Endothelial cell of umbilical vein (primary cell): ENCODE measurements at regions not wholly inside any gene's neighbourhood (a gene's known extent, or its start where the extent isn't known, plus 50 kb on each side); places are given as distances from the start of the nearest gene placed in this dataset.
A peak's percentile ranks its signal among the peaks of the same experiment; 100 is the strongest.

Experiments used
- BruUV-seq: library from RNA; stranded (reverse); fragments of 400-500 nt; replicated peaks from 2 replicates; lab custom pipeline; 2021; lab: Mats Ljungman, UMichigan
- CTCF ChIA-PET: fragments of 300-600, 350-600 bp; sonication (Branson Sonifier 250); formaldehyde crosslinking; loops from one replicate; lab custom pipeline; 2021; ENCODE audit warnings: antibody characterized with exemption, inconsistent platforms; lab: Charles Lee
- POLR2A ChIA-PET: fragments of 300-600, 350-600 bp; sonication (Branson Sonifier 250); formaldehyde crosslinking; loops from one replicate; lab custom pipeline; 2021; ENCODE audit warnings: antibody characterized with exemption, inconsistent platforms; lab: Charles Lee
- DNase-seq: peaks from one replicate; pipeline ENCODE4 v3.0.0-alpha.2; 2011; ENCODE audit warnings: low read depth, low spot score
- FAIRE-seq: peaks from 2 replicates; lab custom pipeline; 2011; peaks lifted over from hg19 to GRCh38; lab: Jason Lieb, UNC
- H2AFZ ChIP-seq: 2 replicates; pipeline ENCODE4 v1.6.0; 2012; ENCODE audit warnings: low read depth, low read length, control low read depth, inconsistent platforms
- H3K27ac ChIP-seq: 2 replicates; pipeline ENCODE4 v1.5.1; 2011; ENCODE audit warnings: low read depth, mild to moderate bottlenecking, control low read depth, low read length, moderate library complexity; ENCODE audit not compliant: insufficient read depth
- H3K27me3 ChIP-seq, 2 experiments: 2 replicates each; pipeline versions ENCODE4 v1.6.0 to v1.6.1; 2011; ENCODE audit warnings: low read length in 2 of 2, mixed read lengths in 1 of 2; ENCODE audit not compliant: control insufficient read depth in 2 of 2, insufficient read depth in 2 of 2
- H3K36me3 ChIP-seq, 2 experiments: 2 replicates in 1 of 2; 3 replicates in 1 of 2; pipeline ENCODE4 v1.5.1; 2011; ENCODE audit warnings: low read length in 2 of 2, mild to moderate bottlenecking in 1 of 2, moderate library complexity in 1 of 2; ENCODE audit not compliant: control insufficient read depth in 2 of 2, insufficient read depth in 2 of 2; ENCODE audit errors: extremely low read depth in 1 of 2
- H3K4me1 ChIP-seq: 3 replicates; pipeline ENCODE4 v1.5.1; 2011; ENCODE audit warnings: mild to moderate bottlenecking, low read length; ENCODE audit not compliant: control insufficient read depth, insufficient read depth; ENCODE audit errors: extremely low read depth
- H3K4me2 ChIP-seq: 2 replicates; pipeline ENCODE4 v1.6.1; 2011; ENCODE audit warnings: low read length, control low read depth, mixed read lengths; ENCODE audit not compliant: insufficient read depth
- H3K4me3 ChIP-seq, 3 experiments: fragments of 200-600 bp in 1 of 3; sonication (generic), shearing (Covaris generic) in 1 of 3; replicated peaks in 1 of 3; 2 replicates each; pipeline ENCODE4 v1.5.1; 2011 to 2016; ENCODE audit warnings: control low read depth in 3 of 3, low read length in 3 of 3, mild to moderate bottlenecking in 2 of 3, inconsistent platforms in 1 of 3, low read depth in 1 of 3, moderate library complexity in 1 of 3; ENCODE audit not compliant: insufficient read depth in 1 of 3
- H3K79me2 ChIP-seq: 2 replicates; pipeline ENCODE4 v1.6.0; 2012; ENCODE audit warnings: low read length, inconsistent platforms; ENCODE audit not compliant: control insufficient read depth, insufficient read depth
- H3K9ac ChIP-seq: replicated peaks from 2 replicates; pipeline ENCODE3; 2011; ENCODE audit warnings: low read length, control low read depth; ENCODE audit not compliant: insufficient read depth; ENCODE audit errors: extremely low read depth
- H3K9me1 ChIP-seq: replicated peaks from 3 replicates; pipeline ENCODE4 v1.6.0; 2011; ENCODE audit warnings: mild to moderate bottlenecking, low read length; ENCODE audit not compliant: control insufficient read depth, insufficient read depth; ENCODE audit errors: extremely low read depth
- H3K9me3 ChIP-seq: replicated peaks from 2 replicates; pipeline ENCODE4 v1.5.1; 2012; ENCODE audit warnings: low read length, inconsistent platforms; ENCODE audit not compliant: control insufficient read depth, insufficient read depth
- H4K20me1 ChIP-seq: replicated peaks from 2 replicates; pipeline ENCODE3; 2011; ENCODE audit warnings: mild to moderate bottlenecking, low read length; ENCODE audit not compliant: control insufficient read depth, insufficient read depth; ENCODE audit errors: extremely low read depth
- EZH2 ChIP-seq: IDR thresholded peaks from 2 replicates; pipeline ENCODE4 v1.6.1; 2012; ENCODE audit warnings: borderline replicate concordance, low read depth, mild to moderate bottlenecking, moderate library complexity, low read length, inconsistent platforms; ENCODE audit not compliant: severe bottlenecking
- FOS ChIP-seq: IDR thresholded peaks from 2 replicates; pipeline ENCODE4 v1.6.1; 2011; ENCODE audit warnings: mild to moderate bottlenecking, low read length, moderate library complexity, borderline replicate concordance; ENCODE audit not compliant: insufficient read depth
- GATA2 ChIP-seq: IDR thresholded peaks from 2 replicates; pipeline ENCODE4 v1.7.0; 2011; ENCODE audit warnings: low read depth, mild to moderate bottlenecking, moderate library complexity, mixed read lengths, low read length; ENCODE audit not compliant: insufficient read length, insufficient read depth
- JUN ChIP-seq: IDR thresholded peaks from 2 replicates; pipeline ENCODE4 v1.6.1; 2011; ENCODE audit warnings: borderline replicate concordance, low read depth; ENCODE audit not compliant: insufficient read length, insufficient read depth
- MYC ChIP-seq: IDR thresholded peaks from one replicate; pipeline ENCODE4 v1.6.1; 2011; ENCODE audit warnings: mild to moderate bottlenecking, low read depth, low read length
- POLR2A ChIP-seq: IDR thresholded peaks from 2 replicates; pipeline ENCODE4 v1.6.1; 2012; ENCODE audit warnings: low read depth, mild to moderate bottlenecking, control low read depth, low read length
- POLR2AphosphoS5 ChIP-seq: IDR thresholded peaks from 2 replicates; pipeline ENCODE4 v1.6.1; 2012; ENCODE audit warnings: low read depth, mild to moderate bottlenecking, control low read depth, low read length, moderate library complexity; ENCODE audit not compliant: insufficient read depth
- dilution Hi-C: fragments of 300-500 bp; cut with MboI; formaldehyde crosslinking; loops from one replicate; pipeline ENCODE4 v1.15.0; 2019; ENCODE audit warnings: low sequenced_read_pairs; ENCODE audit not compliant: extremely low pct_ligation_motif_present
- intact Hi-C: fragments of 100-400 bp; cut with micrococcal nuclease; formaldehyde crosslinking; loops from one replicate; pipeline ENCODE4 v1.10.0; 2022
- TF ChIP-seq, protein P1 (sequence below), 2 donors: IDR thresholded peaks; 1 replicate in 1 of 2; 2 replicates in 1 of 2; pipeline ENCODE4 v1.5.1; 2011; ENCODE audit warnings: low read length in 2 of 2, mild to moderate bottlenecking in 2 of 2, moderate library complexity in 2 of 2, control low read depth in 1 of 2, inconsistent platforms in 1 of 2, low read depth in 1 of 2; ENCODE audit not compliant: insufficient read depth in 1 of 2; ENCODE audit errors: extremely low read depth in 1 of 2
- TF ChIP-seq, protein P2 (sequence below): IDR thresholded peaks from 2 replicates; pipeline ENCODE4 v1.6.1; 2011; ENCODE audit not compliant: insufficient read depth, insufficient read length

DNA sequence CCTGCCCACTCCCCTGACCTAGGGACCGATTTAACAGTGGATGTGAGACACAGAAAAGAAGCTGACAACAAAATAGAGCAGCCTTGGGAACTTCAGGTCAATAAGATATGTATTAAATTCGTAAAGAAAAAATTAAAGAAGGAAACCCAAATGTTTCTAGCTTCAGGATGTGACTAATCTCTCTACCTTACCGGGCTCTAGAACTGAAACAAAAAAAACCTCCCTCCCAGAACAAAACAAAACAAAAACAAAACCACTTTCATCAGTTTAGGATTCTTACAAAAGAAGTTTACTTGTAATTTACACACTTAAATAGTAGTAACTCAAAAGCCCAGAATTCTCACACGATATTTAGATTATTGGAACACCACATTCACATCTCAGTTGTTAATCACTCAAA lies 185.8 kb upstream of the RPS6KA3 start:
- Histone ChIP-seq H3K4me3 (no peak overlapping the region), H3K79me2 (no peaks in the 10 kb centered on the region), H3K4me1 (peaks cover 13% of the 10 kb centered on the region), H3K9me1 (no peaks in the 10 kb centered on the region), H3K27ac (no peak overlapping the region), H3K27me3 (no peaks in the 10 kb centered on the region), H2AFZ (no peak overlapping the region), H3K9me3 (no peaks in the 10 kb centered on the region), H4K20me1 (no peaks in the 10 kb centered on the region), H3K9ac (no peak overlapping the region), H3K4me2 (peak overlapping the region; percentile 47), H3K36me3 (no peaks in the 10 kb centered on the region)
- dilution Hi-C loops (no loop called here), intact Hi-C loops (no loop called here)
- BruUV-seq, result no TSS peak
- POLR2A ChIA-PET, result no interaction called here
- CTCF ChIA-PET, result interaction anchor here (0.7 to 0.9 kb wide), 2 partner anchors 199 to 548 kb away, joined by 3 read pairs; no protein-coding TSS in a partner anchor
- no peak for TF ChIP-seq MYC
- no peak for TF ChIP-seq GATA2
- TF ChIP-seq FOS, result no peak
- TF ChIP-seq EZH2, result no peak
- peak; percentile 47 for FAIRE-seq
- no peak for DNase-seq

DNA sequence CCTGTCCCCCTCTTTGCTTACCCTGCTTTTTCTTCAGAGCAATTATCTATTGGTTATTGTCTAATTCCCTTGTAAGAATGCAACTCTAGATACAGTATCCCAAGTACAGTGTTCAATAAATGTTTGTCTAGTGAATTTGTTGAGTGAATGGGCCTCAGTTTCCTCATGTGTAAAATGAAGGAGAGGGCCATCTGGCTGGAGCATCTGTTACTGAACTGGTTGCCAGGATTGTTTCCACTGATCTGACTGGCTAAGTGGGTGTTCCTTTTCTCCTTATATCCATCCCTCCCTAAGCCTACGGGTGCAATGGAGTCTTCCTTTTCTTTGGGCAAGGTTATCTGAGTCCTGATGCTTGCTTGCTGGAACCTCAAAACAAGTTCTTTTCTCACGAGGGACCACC lies 185.2 kb upstream of the RPS6KA3 start:
- H3K9me1 ChIP-seq, result no peaks in the 10 kb centered on the region
- intact Hi-C loops (no loop called here), dilution Hi-C loops (no loop called here)
- CTCF ChIA-PET, result no interaction called here
- no peak overlapping the region for H3K27ac ChIP-seq
- no TSS peak for BruUV-seq
- no peaks in the 10 kb centered on the region for H3K9me3 ChIP-seq
- no peaks in the 10 kb centered on the region for H4K20me1 ChIP-seq
- H3K9ac ChIP-seq, result no peak overlapping the region
- no peaks in the 10 kb centered on the region for H3K27me3 ChIP-seq
- no peaks in the 10 kb centered on the region for H3K79me2 ChIP-seq
- POLR2A ChIA-PET, result no interaction called here
- H3K4me2 ChIP-seq, result no peak overlapping the region
- DNase-seq (no peak), FAIRE-seq (no peak)
- no peaks in the 10 kb centered on the region for H3K36me3 ChIP-seq
- TF ChIP-seq FOS (no peak), JUN (no peak), MYC (no peak), GATA2 (no peak), POLR2AphosphoS5 (no peak), POLR2A (no peak), EZH2 (no peak)
- TF ChIP-seq, protein P1, sequence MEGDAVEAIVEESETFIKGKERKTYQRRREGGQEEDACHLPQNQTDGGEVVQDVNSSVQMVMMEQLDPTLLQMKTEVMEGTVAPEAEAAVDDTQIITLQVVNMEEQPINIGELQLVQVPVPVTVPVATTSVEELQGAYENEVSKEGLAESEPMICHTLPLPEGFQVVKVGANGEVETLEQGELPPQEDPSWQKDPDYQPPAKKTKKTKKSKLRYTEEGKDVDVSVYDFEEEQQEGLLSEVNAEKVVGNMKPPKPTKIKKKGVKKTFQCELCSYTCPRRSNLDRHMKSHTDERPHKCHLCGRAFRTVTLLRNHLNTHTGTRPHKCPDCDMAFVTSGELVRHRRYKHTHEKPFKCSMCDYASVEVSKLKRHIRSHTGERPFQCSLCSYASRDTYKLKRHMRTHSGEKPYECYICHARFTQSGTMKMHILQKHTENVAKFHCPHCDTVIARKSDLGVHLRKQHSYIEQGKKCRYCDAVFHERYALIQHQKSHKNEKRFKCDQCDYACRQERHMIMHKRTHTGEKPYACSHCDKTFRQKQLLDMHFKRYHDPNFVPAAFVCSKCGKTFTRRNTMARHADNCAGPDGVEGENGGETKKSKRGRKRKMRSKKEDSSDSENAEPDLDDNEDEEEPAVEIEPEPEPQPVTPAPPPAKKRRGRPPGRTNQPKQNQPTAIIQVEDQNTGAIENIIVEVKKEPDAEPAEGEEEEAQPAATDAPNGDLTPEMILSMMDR (IDR thresholded peaks at IDR 0.05; ENCODE audit: extremely low read depth in 1 of 2, insufficient read depth in 1 of 2, low read depth in 1 of 2, low read length in 2 of 2), result no peak
- TF ChIP-seq, protein P2, sequence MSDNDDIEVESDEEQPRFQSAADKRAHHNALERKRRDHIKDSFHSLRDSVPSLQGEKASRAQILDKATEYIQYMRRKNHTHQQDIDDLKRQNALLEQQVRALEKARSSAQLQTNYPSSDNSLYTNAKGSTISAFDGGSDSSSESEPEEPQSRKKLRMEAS, result no peak
- no peak overlapping the region for H3K4me3 ChIP-seq
- H3K4me1 ChIP-seq, result peaks cover 13% of the 10 kb centered on the region
- H2AFZ ChIP-seq, result no peak overlapping the region
